ENCODE measurements at regions not wholly inside any gene's neighbourhood (a gene's known extent, or its start where the extent isn't known, plus 50 kb on each side); places are given as distances from the start of the nearest gene placed in this dataset.

DNA sequence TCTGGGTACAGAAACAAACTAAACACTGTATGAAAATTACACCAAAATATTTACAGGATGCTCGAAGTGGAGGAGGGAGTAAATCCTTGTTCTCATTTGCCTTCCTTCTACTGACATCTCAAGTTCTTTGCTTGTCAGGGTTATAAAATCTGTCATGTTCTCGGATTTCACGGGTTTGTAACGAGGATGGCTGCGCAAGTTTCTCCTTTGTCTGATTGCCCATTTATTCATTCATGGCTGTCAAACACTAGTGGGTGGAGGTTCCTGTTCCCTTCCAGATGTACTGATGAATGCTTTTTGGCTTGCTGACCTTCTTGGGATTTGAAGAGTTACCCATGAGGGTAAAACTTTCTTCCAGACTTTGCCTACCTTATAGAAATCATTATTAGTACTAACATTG lies 206.9 kb downstream of the SPCS3 start:
- ChIA-PET POLR2A (no interaction called here), CTCF (no interaction called here)
- no peak overlapping the region for H3K4me3 ChIP-seq (ENCODE audit: low read depth, low read length)
- TF ChIP-seq, protein P1, sequence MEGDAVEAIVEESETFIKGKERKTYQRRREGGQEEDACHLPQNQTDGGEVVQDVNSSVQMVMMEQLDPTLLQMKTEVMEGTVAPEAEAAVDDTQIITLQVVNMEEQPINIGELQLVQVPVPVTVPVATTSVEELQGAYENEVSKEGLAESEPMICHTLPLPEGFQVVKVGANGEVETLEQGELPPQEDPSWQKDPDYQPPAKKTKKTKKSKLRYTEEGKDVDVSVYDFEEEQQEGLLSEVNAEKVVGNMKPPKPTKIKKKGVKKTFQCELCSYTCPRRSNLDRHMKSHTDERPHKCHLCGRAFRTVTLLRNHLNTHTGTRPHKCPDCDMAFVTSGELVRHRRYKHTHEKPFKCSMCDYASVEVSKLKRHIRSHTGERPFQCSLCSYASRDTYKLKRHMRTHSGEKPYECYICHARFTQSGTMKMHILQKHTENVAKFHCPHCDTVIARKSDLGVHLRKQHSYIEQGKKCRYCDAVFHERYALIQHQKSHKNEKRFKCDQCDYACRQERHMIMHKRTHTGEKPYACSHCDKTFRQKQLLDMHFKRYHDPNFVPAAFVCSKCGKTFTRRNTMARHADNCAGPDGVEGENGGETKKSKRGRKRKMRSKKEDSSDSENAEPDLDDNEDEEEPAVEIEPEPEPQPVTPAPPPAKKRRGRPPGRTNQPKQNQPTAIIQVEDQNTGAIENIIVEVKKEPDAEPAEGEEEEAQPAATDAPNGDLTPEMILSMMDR (IDR thresholded peaks at IDR 0.05; ENCODE audit: insufficient read depth, low read length, missing control alignments), result no peak
- no peak for DNase-seq (ENCODE audit: low read depth, low spot score)

DNA sequence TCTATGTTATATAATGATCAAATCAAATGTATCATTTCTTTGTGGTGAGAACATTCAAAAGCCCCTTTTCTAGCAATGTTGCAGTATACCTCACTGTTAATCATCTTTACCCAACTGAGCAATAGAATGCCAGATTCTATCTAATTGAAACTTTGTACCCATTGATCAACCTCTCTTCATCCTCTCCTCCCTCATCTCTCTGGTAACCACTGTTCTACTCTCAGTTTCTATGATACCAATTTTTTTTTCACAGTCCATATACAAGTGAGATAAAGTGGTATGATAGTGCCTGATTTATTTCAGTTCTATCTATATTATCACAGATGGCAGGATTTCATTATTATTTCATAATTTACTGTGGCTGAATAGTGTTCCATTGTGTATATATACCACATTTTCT lies 209.8 kb downstream of the SPCS3 start:
- DNase-seq (ENCODE audit: low read depth, low spot score), result no peak
- POLR2A ChIA-PET, result no interaction called here
- TF ChIP-seq, protein P1 (IDR thresholded peaks at IDR 0.05; ENCODE audit: insufficient read depth, low read length, missing control alignments), result no peak
- CTCF ChIA-PET, result no interaction called here
- no peak overlapping the region for H3K4me3 ChIP-seq (ENCODE audit: low read depth, low read length)

DNA sequence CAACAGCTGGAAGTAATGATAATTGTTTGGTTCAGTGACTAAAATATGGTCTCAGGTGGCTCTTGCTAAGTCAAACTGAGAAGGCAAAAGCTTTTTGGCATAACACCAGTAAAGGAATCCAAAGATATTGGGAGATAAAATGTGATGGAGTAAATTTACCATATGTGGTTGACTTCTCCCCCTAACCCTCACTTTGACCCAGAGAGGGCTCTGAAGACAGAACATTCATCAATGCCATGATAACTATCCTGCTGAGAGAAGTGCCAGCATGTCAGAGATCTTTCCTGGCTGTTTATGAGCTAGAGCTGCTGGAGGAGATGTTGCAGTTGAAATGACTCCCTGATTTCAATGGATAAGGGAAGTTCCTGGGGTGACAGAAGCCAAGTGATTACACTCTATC lies 213.4 kb downstream of the SPCS3 start:
- CTCF ChIA-PET, result interaction anchor here (0.7 kb wide), 1 partner anchor 14 kb away, joined by 3 read pairs; no protein-coding TSS in a partner anchor
- no peak overlapping the region for H3K4me3 ChIP-seq (ENCODE audit: low read depth, low read length)
- no peak for DNase-seq (ENCODE audit: low read depth, low spot score)
- POLR2A ChIA-PET, result no interaction called here
- TF ChIP-seq, protein P1 (IDR thresholded peaks at IDR 0.05; ENCODE audit: insufficient read depth, low read length, missing control alignments), result no peak

DNA sequence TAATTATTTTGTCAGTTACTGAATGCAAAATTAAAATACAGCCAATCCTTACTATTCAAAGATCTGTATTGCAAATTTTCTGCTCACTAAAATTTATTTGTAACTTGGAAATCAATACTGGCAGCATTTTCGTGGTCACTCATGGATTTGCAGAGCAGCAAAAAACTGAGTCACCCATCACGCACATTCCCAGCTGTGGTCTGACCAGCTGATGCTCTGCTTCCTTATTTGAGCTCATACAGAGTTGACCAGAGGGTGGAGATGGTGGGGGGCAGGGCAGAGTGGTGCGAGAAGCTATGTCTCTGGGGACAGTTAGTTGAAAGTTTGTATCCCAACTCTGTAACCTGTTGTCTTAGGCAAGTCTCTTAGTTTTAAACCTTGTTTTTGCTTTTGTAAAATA lies 214.8 kb downstream of the SPCS3 start:
- POLR2A ChIA-PET, result no interaction called here
- TF ChIP-seq, protein P1 (IDR thresholded peaks at IDR 0.05; ENCODE audit: insufficient read depth, low read length, missing control alignments), result no peak
- DNase-seq (ENCODE audit: low read depth, low spot score), result peak; percentile 60
- H3K4me3 ChIP-seq (ENCODE audit: low read depth, low read length), result no peak overlapping the region
- CTCF ChIA-PET, result no interaction called here

DNA sequence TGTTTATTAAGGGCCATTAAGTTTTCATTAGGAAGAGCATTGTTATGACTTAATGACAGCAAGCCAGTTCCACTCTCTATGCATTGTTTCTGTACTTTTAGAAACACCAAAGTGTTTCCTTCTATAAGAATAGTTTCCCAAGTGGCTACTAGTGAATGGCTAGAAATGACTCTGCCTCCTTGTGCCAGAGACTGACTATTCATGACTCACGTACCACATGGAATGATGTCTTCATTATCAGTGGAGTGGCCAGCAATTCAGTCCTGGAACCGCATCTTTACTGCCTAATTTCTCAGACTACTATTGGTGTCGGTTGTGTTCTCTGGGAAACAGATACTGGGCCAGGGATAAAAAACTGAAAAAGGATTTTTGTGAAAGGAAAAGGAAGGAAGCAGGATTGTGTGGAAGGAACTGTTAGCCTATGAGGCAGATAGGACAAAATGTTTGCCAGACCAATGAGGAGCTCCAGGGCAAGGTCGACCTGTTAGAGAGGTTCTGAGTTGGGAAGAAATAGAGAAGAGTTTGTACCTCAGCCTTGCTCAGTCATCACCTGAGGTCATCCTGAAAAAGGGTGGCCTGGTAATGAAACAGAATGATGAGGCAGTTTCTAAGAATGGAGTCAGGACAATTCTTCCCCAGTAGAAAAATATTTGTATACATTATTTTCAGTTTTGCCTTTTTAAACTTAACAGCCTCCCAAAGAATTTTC lies 218.6 kb downstream of the SPCS3 start:
- DNase-seq (ENCODE audit: low read depth, low spot score), result peak; percentile 78
- CTCF ChIA-PET, result no interaction called here

DNA sequence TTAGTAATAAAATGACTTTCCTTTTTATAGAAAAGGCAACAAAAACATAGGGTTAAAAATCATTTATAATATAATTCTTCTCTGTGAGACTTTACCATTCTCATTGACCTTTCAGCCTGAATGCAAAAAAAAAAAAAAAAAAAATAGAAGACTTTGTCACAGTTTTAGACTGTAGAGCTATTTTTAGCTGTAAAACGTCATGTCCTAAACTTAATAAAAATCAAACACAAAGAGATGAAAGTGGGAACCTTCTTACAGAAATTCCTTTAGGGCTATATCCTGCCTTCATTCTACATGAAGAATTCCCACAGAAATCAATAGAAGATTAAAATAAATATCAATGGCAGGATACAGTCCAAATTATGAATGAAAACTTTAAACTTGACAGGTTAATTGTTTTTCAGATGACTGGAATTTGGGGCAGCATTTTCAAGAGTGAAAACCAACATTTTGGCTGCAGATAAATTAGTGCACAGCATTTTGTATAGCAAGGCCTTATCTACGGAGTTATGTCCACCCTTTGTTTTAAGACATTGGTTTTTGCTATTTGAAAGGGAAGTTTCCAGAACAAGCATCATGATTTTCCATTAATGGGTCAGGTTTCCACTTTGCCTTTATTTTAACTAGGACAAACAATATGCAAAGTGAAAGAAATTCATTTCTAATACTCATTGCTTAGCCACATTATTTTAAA lies 219.5 kb downstream of the SPCS3 start:
- TF ChIP-seq, protein P1 (IDR thresholded peaks at IDR 0.05; ENCODE audit: insufficient read depth, low read length, missing control alignments), result no peak
- ChIA-PET POLR2A (no interaction called here), CTCF (no interaction called here)
- H3K4me3 ChIP-seq (ENCODE audit: low read depth, low read length), result no peak overlapping the region
- DNase-seq (ENCODE audit: low read depth, low spot score), result no peak

More for the DNA sequence above, 218.6 kb downstream of the SPCS3 start:
- no peak overlapping the region for H3K4me3 ChIP-seq (ENCODE audit: low read depth, low read length)
- TF ChIP-seq, protein P1 (IDR thresholded peaks at IDR 0.05; ENCODE audit: insufficient read depth, low read length, missing control alignments), result no peak
- POLR2A ChIA-PET, result no interaction called here
